Colonic mucosa (tissue), 4 donors: ENCODE measurements at regions not wholly inside any gene's neighbourhood (a gene's known extent, or its start where the extent isn't known, plus 50 kb on each side); places are given as distances from the start of the nearest gene placed in this dataset.

ENCODE experiments used
- DNase-seq: peaks from one replicate; pipeline ENCODE4 v3.0.0-alpha.2; 2020
- H3K27ac ChIP-seq: fragments of 200-600 bp; one replicate; pipeline ENCODE4 v1.8.0; 2021
- H3K27me3 ChIP-seq: fragments of 200-600 bp; one replicate; pipeline ENCODE4 v1.8.0; 2021
- H3K36me3 ChIP-seq: fragments of 200-600 bp; one replicate; pipeline ENCODE4 v1.8.0; 2021
- H3K4me1 ChIP-seq: fragments of 200-600 bp; one replicate; pipeline ENCODE4 v1.8.0; 2021; ENCODE audit warnings: mild to moderate bottlenecking
- H3K4me3 ChIP-seq: fragments of 200-600 bp; one replicate; pipeline ENCODE4 v1.8.0; 2021
- H3K9ac ChIP-seq, 2 donors: one replicate each; pipeline ENCODE4 v1.7.0; 2013; ENCODE audit warnings: control low read depth in 2 of 2, low read depth in 2 of 2, low read length in 2 of 2
- H3K9me3 ChIP-seq: fragments of 200-600 bp; one replicate; pipeline ENCODE4 v1.8.0; 2021
- CTCF ChIP-seq: fragments of 200-600 bp; IDR thresholded peaks from one replicate; pipeline ENCODE4 v1.8.0; 2022; ENCODE audit warnings: antibody characterized with exemption, mild to moderate bottlenecking
- intact Hi-C: fragments of 100-400 bp; cut with DNase I; formaldehyde crosslinking; loops from one replicate; pipeline ENCODE4 v1.14.1; 2022
- donor health status: healthy.
- donor health status: DM: no; HTN: no; CAD: no.
- donor health status: DM: no; HTN: no; CAD: no.

GRCh38 chr1:177650947-177651346 is 318.9 kb downstream of the SEC16B start:
- H3K27ac ChIP-seq: no peak overlapping the region
- H3K9me3 ChIP-seq: no peaks in the 10 kb centered on the region
- no peak overlapping the region for H3K9ac ChIP-seq
- no peaks in the 10 kb centered on the region for H3K27me3 ChIP-seq
- H3K4me3 ChIP-seq: no peak overlapping the region
- no peaks in the 10 kb centered on the region for H3K36me3 ChIP-seq
- no peak for TF ChIP-seq CTCF
- DNase-seq: no peak
- intact Hi-C loops: no loop called here
- no peaks in the 10 kb centered on the region for H3K4me1 ChIP-seq

GRCh38 chr1:177648731-177649265 is 321.1 kb downstream of the SEC16B start:
- DNase-seq: no peak
- intact Hi-C loops: no loop called here
- H3K27me3 ChIP-seq: no peaks in the 10 kb centered on the region

GRCh38 chr1:177648138-177648537 is 321.7 kb downstream of the SEC16B start:
- DNase-seq: no peak
- Histone ChIP-seq H3K4me3 (no peak overlapping the region), H3K27me3 (no peaks in the 10 kb centered on the region), H3K27ac (no peak overlapping the region), H3K9me3 (no peaks in the 10 kb centered on the region), H3K36me3 (no peaks in the 10 kb centered on the region), H3K9ac (no peak overlapping the region), H3K4me1 (no peaks in the 10 kb centered on the region)
- intact Hi-C loops: no loop called here
- TF ChIP-seq CTCF: no peak

More at GRCh38 chr1:177648731-177649265, 321.1 kb downstream of the SEC16B start:
- Histone ChIP-seq H3K4me1 (no peaks in the 10 kb centered on the region), H3K9me3 (no peaks in the 10 kb centered on the region), H3K36me3 (no peaks in the 10 kb centered on the region), H3K9ac (no peak overlapping the region), H3K27ac (no peak overlapping the region), H3K4me3 (no peak overlapping the region)
- no peak for TF ChIP-seq CTCF

- Histone ChIP-seq H3K27ac (no peak overlapping the region), H3K4me1 (no peaks in the 10 kb centered on the region), H3K36me3 (no peaks in the 10 kb centered on the region), H3K27me3 (no peaks in the 10 kb centered on the region), H3K9ac (no peak overlapping the region), H3K4me3 (no peak overlapping the region), H3K9me3 (no peaks in the 10 kb centered on the region)
- TF ChIP-seq CTCF: no peak
- DNase-seq: no peak
- intact Hi-C loops: no loop called here
These were observed 322.8 kb downstream of the SEC16B start for GRCh38 chr1:177646757-177647730.

- Histone ChIP-seq H3K36me3 (no peaks in the 10 kb centered on the region), H3K27me3 (no peaks in the 10 kb centered on the region), H3K27ac (no peak overlapping the region), H3K4me1 (no peaks in the 10 kb centered on the region), H3K9ac (no peak overlapping the region), H3K9me3 (no peaks in the 10 kb centered on the region), H3K4me3 (no peak overlapping the region)
- DNase-seq: no peak
- no peak for TF ChIP-seq CTCF
- intact Hi-C loops: no loop called here
These were observed 324.2 kb downstream of the SEC16B start for GRCh38 chr1:177645491-177646190.
